Stomach (tissue), 8 donors: ENCODE measurements at regions not wholly inside any gene's neighbourhood (a gene's known extent, or its start where the extent isn't known, plus 50 kb on each side); places are given as distances from the start of the nearest gene placed in this dataset.

Experiments
- DNase-seq, 2 donors: peaks; one replicate each; pipeline versions ENCODE4 v3.0.0 to v3.0.0-alpha.2; 2013 to 2019
- H3K27ac ChIP-seq, 5 donors: fragments of 200-600 bp in 4 of 5; sonication (generic) in 4 of 5; one replicate each; pipeline ENCODE4 v1.5.1; 2013 to 2019; ENCODE audit warnings: mild to moderate bottlenecking in 1 of 5, moderate library complexity in 1 of 5
- H3K27me3 ChIP-seq, 3 donors: fragments of 200-600 bp; sonication (generic); one replicate each; pipeline ENCODE4 v1.5.1; 2017 to 2019; ENCODE audit warnings: mixed run types in 1 of 3
- H3K36me3 ChIP-seq, 4 donors: fragments of 200-600 bp; sonication (generic); 1 replicate in 3 of 4; 2 replicates in 1 of 4; pipeline ENCODE4 v1.5.1; 2016 to 2019
- H3K4me1 ChIP-seq, 4 donors: fragments of 200-600 bp; sonication (generic); one replicate each; pipeline ENCODE4 v1.5.1; 2016 to 2019
- H3K4me3 ChIP-seq, 4 donors: fragments of 200-600 bp; sonication (generic) in 3 of 4; one replicate each; pipeline ENCODE4 v1.5.1; 2016 to 2019; ENCODE audit warnings: mild to moderate bottlenecking in 1 of 4
- H3K9me3 ChIP-seq, 4 donors: fragments of 200-600 bp; sonication (generic); one replicate each; pipeline ENCODE4 v1.5.1; 2016 to 2019
- EP300 ChIP-seq: sonication (generic); formaldehyde crosslinking; IDR thresholded peaks from one replicate; pipeline ENCODE4 v1.6.1; 2017; ENCODE audit warnings: antibody characterized with exemption
- POLR2A ChIP-seq, 4 donors: fragments of 450-650 bp; IDR thresholded peaks; one replicate each; pipeline ENCODE4 v1.6.1; 2016; ENCODE audit warnings: antibody characterized with exemption in 4 of 4, control low read depth in 2 of 4, mild to moderate bottlenecking in 1 of 4, moderate library complexity in 1 of 4
- POLR2AphosphoS5 ChIP-seq, 3 donors: sonication (generic); formaldehyde crosslinking; IDR thresholded peaks; one replicate each; pipeline ENCODE4 v1.6.1; 2016; ENCODE audit warnings: antibody characterized with exemption in 3 of 3
- WGBS, 5 donors: extraction: QIAGEN DNeasy Blood & Tissue Kit in 3 of 5; methylation state at CpG; one replicate each; pipeline versions ENCODE4 v1.1.5 to v1.1.7; 2013 to 2018; 5-methylcytosine and 5-hydroxymethylcytosine counted together
- intact Hi-C: fragments of 100-400 bp; cut with DNase I; formaldehyde crosslinking; loops from one replicate; pipeline ENCODE4 v1.15.1; 2023; ENCODE audit warnings: low total_unique reads
- TF ChIP-seq, protein P1 (sequence below), 7 experiments: fragments of 450-650 bp in 4 of 7; fragments of 200-600 bp in 3 of 7; sonication (generic) in 3 of 7; IDR thresholded peaks; one replicate each; pipeline ENCODE4 v1.5.1; 2016 to 2019; ENCODE audit warnings: antibody characterized with exemption in 7 of 7, control low read depth in 2 of 7, mild to moderate bottlenecking in 1 of 7
- donor health status: healthy with polysubstance abuse.
- donor health status: Bipolar disorder and iron deficiency.
- donor health status: healthy.

DNA sequence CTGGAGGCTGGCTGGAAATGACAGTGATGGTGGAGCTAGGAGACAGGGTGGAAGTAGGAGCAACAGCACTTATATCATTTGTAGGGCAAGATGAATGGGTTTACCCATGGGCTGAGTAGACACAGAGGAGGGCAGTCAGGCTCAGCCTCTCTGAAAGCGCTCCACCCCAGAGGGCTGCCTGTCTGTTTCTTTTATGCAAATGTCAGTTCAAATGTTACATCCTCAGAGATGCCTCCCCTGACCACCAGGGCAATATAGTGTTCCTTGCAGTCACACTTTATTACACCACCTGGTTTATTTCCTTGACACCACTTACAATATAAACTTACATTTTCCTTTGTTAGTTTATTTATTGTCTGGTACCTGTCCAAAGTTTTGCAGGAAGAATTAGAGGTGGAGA is 159.5 kb upstream of the IL12B start:
- Histone ChIP-seq H3K27ac (no peak overlapping the region), H3K4me3 (no peak overlapping the region), H3K4me1 (no peaks in the 10 kb centered on the region), H3K27me3 (no peaks in the 10 kb centered on the region), H3K36me3 (no peaks in the 10 kb centered on the region), H3K9me3 (no peaks in the 10 kb centered on the region)
- no peak for DNase-seq
- WGBS, 5 donors = 85 to 100% (median 100%) methylated on average over 1 of the region's 1 CpG
- TF ChIP-seq POLR2A (IDR thresholded peaks at IDR 0.05) (no peak), POLR2AphosphoS5 (IDR thresholded peaks at IDR 0.05) (no peak), EP300 (no peak)
- TF ChIP-seq, protein P1, sequence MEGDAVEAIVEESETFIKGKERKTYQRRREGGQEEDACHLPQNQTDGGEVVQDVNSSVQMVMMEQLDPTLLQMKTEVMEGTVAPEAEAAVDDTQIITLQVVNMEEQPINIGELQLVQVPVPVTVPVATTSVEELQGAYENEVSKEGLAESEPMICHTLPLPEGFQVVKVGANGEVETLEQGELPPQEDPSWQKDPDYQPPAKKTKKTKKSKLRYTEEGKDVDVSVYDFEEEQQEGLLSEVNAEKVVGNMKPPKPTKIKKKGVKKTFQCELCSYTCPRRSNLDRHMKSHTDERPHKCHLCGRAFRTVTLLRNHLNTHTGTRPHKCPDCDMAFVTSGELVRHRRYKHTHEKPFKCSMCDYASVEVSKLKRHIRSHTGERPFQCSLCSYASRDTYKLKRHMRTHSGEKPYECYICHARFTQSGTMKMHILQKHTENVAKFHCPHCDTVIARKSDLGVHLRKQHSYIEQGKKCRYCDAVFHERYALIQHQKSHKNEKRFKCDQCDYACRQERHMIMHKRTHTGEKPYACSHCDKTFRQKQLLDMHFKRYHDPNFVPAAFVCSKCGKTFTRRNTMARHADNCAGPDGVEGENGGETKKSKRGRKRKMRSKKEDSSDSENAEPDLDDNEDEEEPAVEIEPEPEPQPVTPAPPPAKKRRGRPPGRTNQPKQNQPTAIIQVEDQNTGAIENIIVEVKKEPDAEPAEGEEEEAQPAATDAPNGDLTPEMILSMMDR (IDR thresholded peaks at IDR 0.05) = no peak
- intact Hi-C loops = no loop called here

DNA sequence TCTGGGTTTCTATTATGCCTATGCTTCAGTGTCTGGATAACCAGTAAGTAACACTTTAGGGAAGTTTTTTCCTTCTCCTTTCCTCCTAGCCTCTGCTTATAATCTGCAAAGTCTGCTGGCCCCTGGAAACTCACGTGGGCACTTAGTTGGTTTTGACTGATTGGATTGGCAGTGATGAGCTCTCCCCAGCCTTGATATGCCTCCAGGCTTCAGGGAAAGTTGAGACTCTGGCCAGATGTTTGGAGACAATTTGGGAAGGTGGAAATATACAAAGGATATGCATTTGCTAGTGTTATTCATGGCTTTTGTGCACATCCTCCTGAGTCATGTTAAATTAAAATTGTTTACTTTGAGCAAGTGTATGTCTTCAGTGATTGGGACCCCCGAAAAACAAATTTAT is 160.2 kb upstream of the IL12B start:
- H3K27ac ChIP-seq = no peak overlapping the region
- WGBS, 5 donors = 63 to 80% (median 75%) methylated on average over 2 of the region's 2 CpGs
- H3K36me3 ChIP-seq = no peaks in the 10 kb centered on the region
- no peak for DNase-seq
- H3K9me3 ChIP-seq = no peaks in the 10 kb centered on the region
- intact Hi-C loops = no loop called here
- no peak for TF ChIP-seq POLR2A (IDR thresholded peaks at IDR 0.05)
- no peak for TF ChIP-seq POLR2AphosphoS5 (IDR thresholded peaks at IDR 0.05)
- TF ChIP-seq EP300 = no peak
- TF ChIP-seq, protein P1 (IDR thresholded peaks at IDR 0.05) = no peak
- no peaks in the 10 kb centered on the region for H3K27me3 ChIP-seq
- no peak overlapping the region for H3K4me3 ChIP-seq
- no peaks in the 10 kb centered on the region for H3K4me1 ChIP-seq

DNA sequence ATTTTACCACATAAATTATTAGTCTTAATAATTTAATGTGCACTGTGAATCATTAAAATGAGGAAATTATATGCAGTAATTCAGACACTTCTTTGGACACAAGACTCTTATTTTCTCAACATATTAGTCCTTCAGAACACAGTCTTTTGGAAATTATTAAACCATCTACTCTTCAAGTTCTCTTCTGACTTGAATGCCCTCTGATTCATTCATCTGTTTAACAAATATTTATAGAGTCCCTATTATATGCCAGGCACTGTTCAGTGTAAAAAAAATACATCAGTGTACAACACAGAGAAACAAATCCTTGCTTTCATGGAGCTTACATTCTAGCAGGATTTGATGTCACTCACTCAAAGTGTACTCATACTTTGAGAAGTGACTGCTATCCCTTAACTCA is 163.4 kb upstream of the IL12B start:
- Histone ChIP-seq H3K27me3 (no peaks in the 10 kb centered on the region), H3K4me1 (no peaks in the 10 kb centered on the region), H3K36me3 (no peaks in the 10 kb centered on the region), H3K27ac (no peak overlapping the region), H3K9me3 (no peaks in the 10 kb centered on the region), H3K4me3 (no peak overlapping the region)
- intact Hi-C loops = no loop called here
- DNase-seq = no peak
- TF ChIP-seq EP300 = no peak
- TF ChIP-seq, protein P1 (IDR thresholded peaks at IDR 0.05) = no peak
- TF ChIP-seq POLR2AphosphoS5 (IDR thresholded peaks at IDR 0.05) = no peak
- TF ChIP-seq POLR2A (IDR thresholded peaks at IDR 0.05) = no peak

DNA sequence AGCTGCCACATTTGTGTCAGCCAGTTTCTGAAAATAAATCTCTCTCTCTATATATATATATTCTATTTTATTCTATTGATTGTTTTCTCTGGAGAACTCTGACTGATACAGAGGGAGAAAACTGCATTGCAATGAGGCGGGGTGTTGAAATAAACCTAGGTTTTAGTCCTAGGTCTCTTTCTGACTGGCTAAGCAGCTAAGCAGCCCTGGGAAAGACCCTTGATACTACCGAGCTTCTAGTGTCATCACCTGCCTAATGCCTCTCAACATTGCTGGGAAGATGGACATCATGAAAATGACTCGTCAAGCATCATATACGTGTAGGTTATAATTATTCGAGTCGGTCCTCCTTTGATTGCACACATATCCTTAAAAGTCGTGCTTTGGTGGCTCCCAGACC is 166.5 kb upstream of the IL12B start:
- no peaks in the 10 kb centered on the region for H3K36me3 ChIP-seq
- no peaks in the 10 kb centered on the region for H3K9me3 ChIP-seq
- DNase-seq = no peak
- intact Hi-C loops = no loop called here
- no peak overlapping the region for H3K27ac ChIP-seq
- no peaks in the 10 kb centered on the region for H3K4me1 ChIP-seq
- H3K4me3 ChIP-seq = no peak overlapping the region
- TF ChIP-seq POLR2AphosphoS5 (IDR thresholded peaks at IDR 0.05) (no peak), EP300 (no peak), POLR2A (IDR thresholded peaks at IDR 0.05) (no peak)
- TF ChIP-seq, protein P1 (IDR thresholded peaks at IDR 0.05) = no peak
- 89 to 92% (median 91%) methylated on average over 7 of the region's 7 CpGs for WGBS, 5 donors
- H3K27me3 ChIP-seq = no peaks in the 10 kb centered on the region

DNA sequence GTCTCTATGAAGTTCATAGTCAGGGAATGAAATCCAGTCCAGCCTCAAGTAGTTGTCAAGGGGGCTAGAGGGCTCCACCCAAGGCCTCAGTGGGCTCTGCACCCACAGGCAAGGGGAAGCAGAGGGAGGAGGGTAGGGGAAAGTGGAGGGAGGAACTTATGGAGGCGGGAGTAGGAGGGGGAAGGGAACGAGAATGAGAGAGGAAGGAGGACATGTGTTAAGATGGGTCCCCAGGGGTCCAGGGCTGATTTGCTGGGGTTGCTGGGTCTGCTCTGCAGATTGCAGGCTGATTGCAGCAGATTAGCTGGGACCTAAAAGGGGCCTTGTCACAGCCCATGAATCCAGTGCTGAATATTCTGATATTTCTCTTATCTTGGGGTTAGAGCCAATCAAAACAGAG is 166.9 kb upstream of the IL12B start:
- Histone ChIP-seq H3K4me1 (no peaks in the 10 kb centered on the region), H3K4me3 (no peak overlapping the region), H3K27me3 (no peaks in the 10 kb centered on the region), H3K27ac (no peak overlapping the region), H3K36me3 (no peaks in the 10 kb centered on the region), H3K9me3 (no peaks in the 10 kb centered on the region)
- DNase-seq = no peak
- no peak for TF ChIP-seq EP300
- no peak for TF ChIP-seq POLR2A (IDR thresholded peaks at IDR 0.05)
- no peak for TF ChIP-seq POLR2AphosphoS5 (IDR thresholded peaks at IDR 0.05)
- TF ChIP-seq, protein P1 (IDR thresholded peaks at IDR 0.05) = no peak
- WGBS, 5 donors = 24 to 49% (median 40%) methylated on average over 2 of the region's 2 CpGs
- intact Hi-C loops = no loop called here
